ENCODE measurements at regions not wholly inside any gene's neighbourhood (a gene's known extent, or its start where the extent isn't known, plus 50 kb on each side); places are given as distances from the start of the nearest gene placed in this dataset.

DNA sequence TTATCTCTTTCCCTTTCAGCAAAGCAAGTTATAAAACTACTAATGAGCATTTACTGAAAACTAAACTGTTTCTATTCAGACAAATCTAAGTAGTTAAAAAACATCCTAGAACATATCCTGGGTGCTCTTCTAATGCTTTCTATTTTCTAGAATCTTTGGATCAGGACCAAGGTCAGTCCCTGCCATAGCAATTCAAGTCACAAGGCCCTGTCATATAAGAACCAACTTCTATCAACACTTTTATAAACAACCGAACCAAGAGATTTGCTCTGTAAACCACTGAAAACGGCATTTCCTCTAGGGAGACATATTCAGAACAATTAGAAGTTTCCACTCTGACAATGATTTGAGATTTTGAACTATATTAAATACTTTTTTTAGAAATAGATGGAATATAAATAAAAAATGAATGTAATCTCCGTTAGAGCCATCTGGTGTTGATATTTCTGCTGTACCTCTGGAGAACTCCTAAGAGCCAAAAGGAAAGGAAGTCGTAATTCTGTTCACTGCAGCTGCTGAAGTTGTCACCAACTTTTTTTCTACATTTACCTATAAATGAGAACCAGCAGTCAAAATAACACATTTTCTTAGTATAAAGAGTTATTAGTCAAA, 51.4 kb upstream of the LGSN start:
- no peak for DNase-seq

DNA sequence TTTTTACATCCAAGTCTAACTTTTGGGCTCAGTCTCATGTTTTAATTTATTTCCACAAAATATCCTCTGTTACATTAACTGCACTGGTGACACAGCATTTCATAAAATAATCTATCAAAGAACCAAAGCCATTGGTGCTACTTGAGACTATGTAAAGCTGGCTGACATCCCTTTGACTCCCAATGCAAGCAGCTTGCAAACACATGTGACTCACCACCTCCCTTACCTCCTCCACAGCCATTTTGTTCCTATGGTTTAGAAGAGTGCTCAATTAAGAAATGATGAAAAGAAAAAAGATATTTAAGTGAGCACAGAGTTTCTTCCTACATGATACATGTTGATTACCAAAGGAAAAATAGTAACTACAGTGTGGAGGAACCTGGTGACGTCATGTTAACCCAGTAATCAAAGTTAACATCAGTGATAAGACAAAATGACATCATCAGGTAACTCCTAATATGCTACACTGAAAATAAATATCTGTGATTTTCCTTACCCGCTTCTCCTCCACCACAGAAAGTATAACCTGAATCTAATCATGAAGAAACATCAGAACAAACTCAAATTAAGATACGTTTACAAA, 53.3 kb upstream of the LGSN start:
- DNase-seq = no peak

DNA sequence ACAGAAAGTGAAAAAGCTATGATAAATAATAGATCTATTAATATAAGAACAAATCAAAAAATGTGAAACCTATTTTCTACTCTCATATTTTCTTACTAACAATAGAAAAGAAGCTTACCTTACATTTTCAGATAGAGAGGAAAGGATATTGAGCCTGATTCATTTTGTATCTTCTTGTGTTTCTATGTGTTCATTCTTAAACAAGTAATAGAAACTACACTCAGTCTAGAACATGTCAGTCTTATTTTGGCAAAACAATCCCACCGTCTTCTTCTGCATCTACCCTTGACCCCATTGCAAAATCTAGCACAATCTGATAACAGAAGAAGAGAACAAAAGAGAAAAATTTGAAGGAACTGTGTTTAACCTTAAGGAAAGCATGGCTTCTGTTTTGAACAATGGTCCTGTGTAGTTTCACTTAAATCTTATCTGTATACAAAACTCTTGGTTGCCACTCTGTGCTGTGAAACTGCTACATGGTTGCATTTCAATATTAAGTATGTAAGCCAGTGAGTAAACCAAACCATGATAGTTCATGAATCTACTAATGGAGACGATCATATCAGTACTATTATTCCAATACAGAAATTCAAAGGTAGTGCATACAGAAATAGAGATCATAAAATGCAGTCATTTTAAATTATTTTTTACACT, 69.5 kb upstream of the LGSN start:
- no peak for DNase-seq

DNA sequence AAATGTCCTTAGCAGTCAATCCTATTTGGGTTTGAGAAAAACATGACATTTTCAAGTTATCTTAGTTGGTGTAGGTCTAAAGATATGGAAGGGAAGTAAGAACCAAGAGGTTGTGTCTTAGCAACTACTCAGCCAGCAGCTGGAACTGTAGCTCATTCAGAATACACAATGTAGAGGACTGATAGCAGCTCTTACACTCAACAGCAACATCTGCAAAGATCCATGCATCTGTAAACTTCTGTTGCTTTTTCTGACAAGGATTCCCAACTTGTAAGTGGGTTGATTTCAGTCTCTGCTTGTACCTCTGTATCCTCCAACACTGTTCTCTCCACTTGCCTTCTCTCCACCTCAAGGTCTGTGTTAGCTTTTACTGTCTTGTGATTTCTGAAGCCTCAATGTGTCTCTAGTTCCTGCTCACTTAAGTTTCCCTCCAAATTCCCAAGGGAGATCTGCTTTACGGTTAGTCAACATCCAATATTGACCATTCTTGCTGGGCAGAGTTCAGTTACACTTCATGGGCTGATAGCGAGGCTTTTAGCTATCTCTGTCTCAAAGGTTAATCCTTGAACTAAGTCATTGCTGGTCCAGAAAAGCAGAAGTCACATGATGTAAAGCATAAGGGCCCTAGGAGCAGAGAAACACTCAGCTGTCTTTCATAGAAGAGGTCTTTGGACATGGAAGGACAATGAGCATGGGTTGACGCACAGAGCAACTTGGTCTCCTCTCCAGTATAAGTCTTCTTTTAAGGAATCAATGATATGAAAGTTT, 71.6 kb upstream of the LGSN start:
- DNase-seq = no peak

DNA sequence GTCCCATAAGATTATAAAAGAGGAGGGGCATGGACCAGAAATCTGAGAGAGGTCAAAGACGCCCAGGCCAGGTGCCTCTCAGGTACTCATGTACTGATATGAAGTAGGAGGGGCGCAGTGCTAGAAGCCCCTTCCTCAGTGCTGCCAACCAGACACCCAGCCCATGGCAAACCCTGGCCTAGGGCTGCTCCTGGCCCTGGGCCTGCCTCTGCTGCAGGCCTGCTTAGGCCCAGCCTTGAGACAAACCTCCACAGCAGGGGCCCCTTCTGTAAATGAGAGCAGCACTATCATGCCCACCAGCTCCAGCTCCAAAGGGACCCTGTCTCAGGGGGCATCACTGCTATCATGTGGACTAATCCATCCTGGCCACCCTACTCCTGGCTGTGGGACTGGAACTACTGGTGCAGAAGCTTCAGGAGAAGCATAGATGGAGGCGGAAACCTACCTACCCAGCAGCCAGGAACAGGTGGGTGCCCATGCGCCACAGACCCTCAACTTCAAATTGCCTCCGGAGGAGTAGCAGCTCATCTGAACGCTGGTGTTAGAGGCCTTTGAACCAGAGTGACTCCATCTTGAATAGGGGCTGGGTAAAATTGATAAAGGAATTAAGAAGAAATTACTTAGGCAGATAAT, 72.4 kb upstream of the LGSN start:
- no peak for DNase-seq

- DNase-seq = no peak
Measured at GRCh38 chr6:63394656-63395308, 75.0 kb upstream of the LGSN start.

- no peak for DNase-seq
Measured at GRCh38 chr6:63395381-63395780, 75.6 kb upstream of the LGSN start.

DNA sequence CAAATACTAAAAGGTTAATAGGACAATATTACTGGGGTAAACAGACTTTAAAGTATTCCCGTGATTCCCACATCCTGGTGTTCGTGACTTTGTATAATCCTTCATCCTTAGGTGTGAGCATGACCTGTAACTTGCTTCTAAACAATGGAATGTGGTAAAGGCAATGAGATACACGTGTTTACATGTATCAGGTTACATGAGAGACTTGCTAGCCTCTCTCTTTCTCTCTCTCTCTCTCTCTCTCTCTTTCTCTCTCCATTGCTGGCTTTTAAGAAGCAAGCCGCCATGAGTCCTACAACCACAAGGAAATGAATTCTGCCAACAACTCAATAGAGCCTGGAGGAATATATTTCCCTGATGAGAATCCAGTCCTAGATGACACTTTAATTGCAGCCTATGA, 83.9 kb upstream of the LGSN start:
- no peak for DNase-seq

DNA sequence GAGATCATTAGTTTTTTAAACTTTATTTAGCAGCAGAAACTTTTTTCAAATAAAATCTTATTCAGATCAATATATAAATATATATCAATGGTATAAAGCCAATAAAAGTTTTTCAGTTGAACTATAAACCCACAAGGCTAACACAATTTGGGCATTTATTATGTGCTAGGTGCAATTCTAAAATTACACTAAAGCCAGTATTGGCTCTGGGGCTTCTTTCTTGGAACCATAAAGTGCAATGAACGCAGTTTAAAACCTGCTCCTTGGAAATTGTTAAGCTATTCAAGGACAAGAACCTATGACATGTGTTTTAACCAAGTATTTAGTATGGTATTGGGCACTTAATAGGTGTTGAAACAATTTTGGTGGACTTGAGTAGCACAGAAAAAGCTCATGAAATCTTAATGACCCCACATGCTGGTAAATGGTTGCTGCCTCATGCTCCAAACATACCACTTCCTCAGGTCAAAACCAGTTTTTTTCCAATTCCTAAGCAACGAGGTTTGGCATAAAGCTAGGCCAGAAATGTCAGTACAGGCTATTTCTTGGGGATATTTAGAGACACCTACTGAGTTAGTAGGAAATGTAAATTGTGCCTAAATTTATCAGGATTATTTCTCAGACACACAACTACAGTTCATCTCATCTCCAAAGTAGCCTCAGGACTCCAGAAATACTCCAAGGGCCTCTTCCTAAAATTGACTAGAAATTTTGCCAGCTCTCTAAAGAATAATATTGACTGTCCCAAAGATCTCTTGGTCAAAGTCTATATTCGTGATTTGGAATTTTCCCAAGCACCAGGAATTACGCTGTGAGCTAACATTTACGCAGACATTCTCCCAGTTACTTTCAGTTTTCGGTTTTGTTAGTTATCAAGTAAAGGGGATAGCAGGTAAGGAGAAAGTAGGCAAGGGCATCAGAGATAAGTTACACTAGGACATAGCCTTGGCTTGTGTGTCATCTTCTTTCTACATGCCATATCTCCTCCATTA, 90.9 kb upstream of the LGSN start:
- DNase-seq = no peak

- DNase-seq = no peak
Measured at GRCh38 chr6:63415286-63415685, 95.5 kb upstream of the LGSN start.

- DNase-seq = peak in 9 of 51 donors; percentile 1 to 29 (median 5)
Measured at GRCh38 chr6:63418741-63419140, 99.0 kb upstream of the LGSN start.

GRCh38 chr6:63424636-63425035, 104.9 kb upstream of the LGSN start:
- no peak for DNase-seq

GRCh38 chr6:63425493-63425892, 105.7 kb upstream of the LGSN start:
- DNase-seq = no peak

DNA sequence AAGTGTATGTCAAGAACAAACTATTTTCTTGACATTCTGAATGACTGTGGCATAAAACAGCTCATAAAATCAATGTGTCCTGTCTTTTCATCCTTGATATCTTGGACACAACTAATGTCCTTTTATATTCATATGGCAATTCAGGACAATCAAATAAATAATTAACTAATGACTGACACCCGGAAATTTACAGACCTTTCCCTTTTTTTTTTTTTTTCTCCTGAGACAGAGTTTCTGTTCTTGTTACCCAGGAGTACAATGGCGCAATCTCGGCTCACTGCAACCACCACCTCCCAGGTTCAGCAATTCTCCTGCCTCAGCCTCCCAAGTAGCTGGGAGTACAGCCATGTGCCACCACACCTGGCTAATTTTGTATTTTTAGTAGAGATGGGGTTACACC, 107.1 kb upstream of the LGSN start:
- DNase-seq = no peak

DNA sequence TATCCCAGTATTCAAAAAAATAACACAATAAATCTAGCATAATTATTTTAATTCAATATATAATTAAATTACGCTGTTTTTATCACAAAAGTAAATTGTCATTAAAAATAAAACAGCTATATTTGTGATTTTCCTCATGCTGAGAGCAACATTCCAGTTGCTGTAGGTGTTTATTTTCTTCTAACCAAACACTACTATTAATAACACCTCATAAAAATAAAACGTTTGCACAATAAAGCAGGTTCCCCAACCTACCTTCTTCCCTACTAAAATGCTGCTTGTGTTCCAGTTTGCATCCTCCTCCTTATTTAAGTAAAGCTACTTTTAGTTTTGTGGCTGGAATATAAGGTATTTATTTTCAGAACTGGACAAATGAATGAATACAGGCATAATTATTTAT, 108.2 kb upstream of the LGSN start:
- DNase-seq = no peak

- DNase-seq = no peak
Measured at GRCh38 chr6:63430985-63431519, 111.3 kb upstream of the LGSN start.

DNA sequence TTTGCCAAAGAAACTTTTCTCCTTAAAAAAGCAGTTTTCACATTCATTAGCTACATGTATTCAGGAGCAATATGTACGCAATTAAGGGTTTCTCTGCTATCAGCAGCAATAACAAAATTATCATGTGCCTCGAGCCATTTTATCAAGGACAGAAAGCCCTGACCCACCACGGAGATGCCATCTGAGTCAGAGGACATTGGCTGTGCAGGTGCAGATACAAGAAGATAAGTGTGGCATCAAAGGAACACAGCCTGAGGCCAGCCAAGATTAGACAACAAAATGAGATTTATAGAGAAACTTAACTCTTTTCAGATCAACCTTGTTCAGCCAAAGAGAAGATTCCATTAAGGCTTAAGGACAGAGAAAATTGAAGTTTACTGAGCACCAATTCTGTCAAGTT, 115.2 kb upstream of the LGSN start:
- DNase-seq = no peak

DNA sequence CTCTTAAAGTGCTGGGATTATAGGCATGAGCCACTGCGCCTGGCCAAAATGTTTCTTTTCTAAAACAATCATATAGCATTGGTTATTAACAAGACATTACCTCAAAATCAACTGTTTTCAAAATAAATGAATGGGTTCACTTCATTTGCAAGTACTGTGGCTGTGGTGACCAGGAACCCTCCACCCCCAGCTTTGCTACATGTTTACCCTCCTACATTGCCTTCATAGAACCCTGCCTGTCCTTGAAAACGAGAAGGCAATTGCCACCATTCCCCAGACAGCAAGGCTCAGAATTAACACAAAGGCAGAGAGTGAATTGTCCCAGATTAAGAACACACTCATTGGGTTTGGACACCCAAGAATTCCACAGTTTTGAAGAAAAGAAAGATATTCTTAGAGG, 116.6 kb upstream of the LGSN start:
- no peak for DNase-seq

GRCh38 chr6:63437058-63437457, 117.3 kb upstream of the LGSN start:
- no peak for DNase-seq

DNA sequence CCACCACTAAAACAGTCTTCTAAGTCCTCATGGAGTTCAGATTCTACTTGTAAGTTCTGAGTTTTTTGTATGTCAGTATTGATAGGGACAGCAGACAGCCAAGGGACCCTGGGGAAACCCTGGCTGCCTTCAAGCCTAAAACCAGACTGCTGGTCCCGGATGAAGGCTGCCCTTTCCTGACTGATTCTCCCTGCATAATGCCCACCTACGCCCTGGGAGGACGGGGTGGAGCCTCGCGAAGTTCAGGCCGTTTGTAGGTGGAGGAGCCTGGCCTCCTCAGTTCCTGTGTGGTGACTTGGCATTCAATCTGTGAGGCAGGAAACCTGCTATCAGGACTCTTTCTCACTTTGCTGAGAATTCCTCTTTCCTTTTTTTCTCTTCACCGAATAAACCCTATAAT, 120.3 kb upstream of the LGSN start:
- no peak for DNase-seq
